Osteoblast (primary cell): ENCODE measurements at regions not wholly inside any gene's neighbourhood (a gene's known extent, or its start where the extent isn't known, plus 50 kb on each side); places are given as distances from the start of the nearest gene placed in this dataset.

Source experiments
- DNase-seq: peaks from one replicate; pipeline ENCODE4 v3.0.0; 2011; ENCODE audit warnings: low spot score, mixed read lengths; ENCODE audit not compliant: insufficient read length; ENCODE audit errors: missing footprints
- H2AFZ ChIP-seq: 2 replicates; pipeline ENCODE4 v1.6.0; 2011; ENCODE audit warnings: mild to moderate bottlenecking, low read length
- H3K27ac ChIP-seq: 2 replicates; pipeline ENCODE4 v1.5.1; 2011; ENCODE audit warnings: mild to moderate bottlenecking, low read depth, low read length, moderate library complexity
- H3K27me3 ChIP-seq: 2 replicates; pipeline ENCODE4 v1.6.0; 2012; ENCODE audit warnings: mild to moderate bottlenecking, control low read depth, inconsistent platforms, low read length, moderate library complexity; ENCODE audit not compliant: insufficient read depth
- H3K36me3 ChIP-seq: 2 replicates; pipeline ENCODE4 v1.5.1; 2011; ENCODE audit warnings: mild to moderate bottlenecking, low read length, control low read depth, moderate library complexity; ENCODE audit not compliant: insufficient read depth
- H3K4me1 ChIP-seq: 2 replicates; pipeline ENCODE4 v1.5.1; 2011; ENCODE audit warnings: mild to moderate bottlenecking, low read length, control low read depth, moderate library complexity; ENCODE audit not compliant: insufficient read depth
- H3K4me2 ChIP-seq: 2 replicates; pipeline ENCODE4 v1.6.0; 2011; ENCODE audit warnings: mild to moderate bottlenecking, low read length; ENCODE audit not compliant: insufficient read depth
- H3K4me3 ChIP-seq: fragments of 200-600 bp; sonication (generic); 3 replicates; pipeline ENCODE4 v1.5.1; 2012; ENCODE audit warnings: mild to moderate bottlenecking, low read length, inconsistent platforms; ENCODE audit not compliant: insufficient read depth
- H3K79me2 ChIP-seq: 2 replicates; pipeline ENCODE4 v1.6.0; 2012; ENCODE audit warnings: mild to moderate bottlenecking, low read length, control low read depth, inconsistent platforms; ENCODE audit not compliant: insufficient read depth
- H3K9me3 ChIP-seq: 2 replicates; pipeline ENCODE4 v1.5.1; 2011; ENCODE audit warnings: low read depth, low read length, control low read depth
- H4K20me1 ChIP-seq: 2 replicates; pipeline ENCODE4 v1.6.0; 2012; ENCODE audit warnings: mild to moderate bottlenecking, low read length, control low read depth; ENCODE audit not compliant: insufficient read depth
- CTCF ChIP-seq: IDR thresholded peaks from 2 replicates; pipeline ENCODE4 v1.5.1; 2011; ENCODE audit warnings: mild to moderate bottlenecking, low read depth, low read length, moderate library complexity; ENCODE audit errors: extremely low read depth

- Histone ChIP-seq H3K27me3 (peaks cover 18% of the 10 kb centered on the region), H4K20me1 (no peaks in the 10 kb centered on the region), H3K79me2 (no peaks in the 10 kb centered on the region), H3K4me1 (no peaks in the 10 kb centered on the region), H3K27ac (no peak overlapping the region), H2AFZ (no peak overlapping the region), H3K9me3 (no peaks in the 10 kb centered on the region), H3K4me3 (no peak overlapping the region), H3K36me3 (no peaks in the 10 kb centered on the region), H3K4me2 (no peak overlapping the region)
- no peak for TF ChIP-seq CTCF
- no peak for DNase-seq
Observed at GRCh38 chr10:113982769-113983168, 60.9 kb upstream of the ADRB1 start.

- H3K4me1 ChIP-seq = no peaks in the 10 kb centered on the region
- no peaks in the 10 kb centered on the region for H4K20me1 ChIP-seq
- no peak overlapping the region for H3K4me2 ChIP-seq
- peaks cover 24% of the 10 kb centered on the region for H3K27me3 ChIP-seq
- no peak for DNase-seq
- no peak for TF ChIP-seq CTCF
- H3K36me3 ChIP-seq = no peaks in the 10 kb centered on the region
- H3K27ac ChIP-seq = no peak overlapping the region
- H3K9me3 ChIP-seq = no peaks in the 10 kb centered on the region
- no peak overlapping the region for H3K4me3 ChIP-seq
- H2AFZ ChIP-seq = no peak overlapping the region
- no peaks in the 10 kb centered on the region for H3K79me2 ChIP-seq
Observed at GRCh38 chr10:113983552-113983951, 60.1 kb upstream of the ADRB1 start.

DNA sequence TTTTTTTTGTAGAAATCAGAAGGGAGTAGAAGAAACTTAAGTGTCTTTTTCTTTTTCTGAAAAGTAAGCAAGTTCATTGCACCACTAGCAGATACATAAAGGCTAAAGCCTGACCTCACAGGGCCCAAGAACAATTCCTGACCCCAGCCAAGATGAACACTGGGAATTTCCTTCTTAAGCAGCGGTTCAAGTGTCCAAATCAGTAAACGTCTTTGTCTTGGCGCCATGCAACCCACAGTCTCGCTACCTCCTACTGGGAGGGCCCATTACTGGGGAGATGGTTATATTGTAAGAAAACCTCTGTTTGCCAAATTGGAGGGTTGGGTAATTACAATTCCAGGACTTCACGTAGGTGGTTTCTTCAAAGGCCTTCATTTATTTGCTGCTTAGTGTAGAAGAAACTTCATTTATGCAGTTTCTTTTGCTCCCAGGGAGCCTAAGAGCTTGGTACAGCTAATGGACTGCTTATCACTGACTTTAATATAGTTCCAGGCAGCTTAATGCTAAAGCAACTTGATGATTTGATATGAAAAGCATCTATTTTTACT, 58.3 kb upstream of the ADRB1 start:
- Histone ChIP-seq H2AFZ (no peak overlapping the region), H3K4me3 (no peak overlapping the region), H3K27ac (no peak overlapping the region), H3K27me3 (peaks cover 34% of the 10 kb centered on the region), H3K36me3 (no peaks in the 10 kb centered on the region), H3K4me1 (no peaks in the 10 kb centered on the region), H3K4me2 (no peak overlapping the region), H3K79me2 (no peaks in the 10 kb centered on the region), H4K20me1 (no peaks in the 10 kb centered on the region), H3K9me3 (no peaks in the 10 kb centered on the region)
- no peak for DNase-seq
- no peak for TF ChIP-seq CTCF

GRCh38 chr10:113986316-113986715, 57.4 kb upstream of the ADRB1 start:
- Histone ChIP-seq H3K9me3 (no peaks in the 10 kb centered on the region), H2AFZ (no peak overlapping the region), H3K4me1 (no peaks in the 10 kb centered on the region), H3K27me3 (peaks cover 39% of the 10 kb centered on the region), H3K27ac (no peak overlapping the region), H3K36me3 (no peaks in the 10 kb centered on the region), H3K79me2 (no peaks in the 10 kb centered on the region), H3K4me3 (no peak overlapping the region), H3K4me2 (no peak overlapping the region), H4K20me1 (no peaks in the 10 kb centered on the region)
- TF ChIP-seq CTCF = no peak
- DNase-seq = no peak
